Medulla oblongata (tissue), 1 donor: ENCODE measurements at regions not wholly inside any gene's neighbourhood (a gene's known extent, or its start where the extent isn't known, plus 50 kb on each side); places are given as distances from the start of the nearest gene placed in this dataset.
"Not testable (repeated sequence)": the region's sequence is repeated elsewhere in the genome, so short reads cannot be mapped to it uniquely, and the experiment has no call there.

ENCODE experiments used
- DNase-seq: peaks from one replicate; pipeline ENCODE4 v3.0.0-alpha.2; 2015; ENCODE audit errors: extremely low spot score

- no peak for DNase-seq
These were observed 285.4 kb upstream of the PMFBP1 start for GRCh38 chr16:72457243-72457940.

GRCh38 chr16:72455743-72456659 is 284.0 kb upstream of the PMFBP1 start:
- DNase-seq: no peak

- not testable (repeated sequence) for DNase-seq
These were observed 281.9 kb upstream of the PMFBP1 start for GRCh38 chr16:72453856-72454255.

- DNase-seq: no peak
These were observed 272.7 kb upstream of the PMFBP1 start for GRCh38 chr16:72444696-72445095.

- DNase-seq: no peak
These were observed 271.9 kb upstream of the PMFBP1 start for GRCh38 chr16:72443809-72444208.

GRCh38 chr16:72442385-72443158 is 270.6 kb upstream of the PMFBP1 start:
- DNase-seq: no peak

- no peak for DNase-seq
These were observed 265.9 kb upstream of the PMFBP1 start for GRCh38 chr16:72437891-72438290.

GRCh38 chr16:72434159-72434558 is 262.2 kb upstream of the PMFBP1 start:
- no peak for DNase-seq

- DNase-seq: no peak
These were observed 258.2 kb upstream of the PMFBP1 start for GRCh38 chr16:72430121-72430520.

GRCh38 chr16:72429671-72430081 is 257.7 kb upstream of the PMFBP1 start:
- DNase-seq: peak; percentile 43

GRCh38 chr16:72428681-72429376 is 256.9 kb upstream of the PMFBP1 start:
- DNase-seq: peak; percentile 93

GRCh38 chr16:72427783-72428331 is 255.9 kb upstream of the PMFBP1 start:
- peak; percentile 66 for DNase-seq

GRCh38 chr16:72427051-72427782 is 255.3 kb upstream of the PMFBP1 start:
- DNase-seq: peak; percentile 70

- peak; percentile 53 for DNase-seq
These were observed 254.4 kb upstream of the PMFBP1 start for GRCh38 chr16:72426386-72426785.

- DNase-seq: peak; percentile 82
These were observed 253.8 kb upstream of the PMFBP1 start for GRCh38 chr16:72425571-72426341.

GRCh38 chr16:72424757-72425156 is 252.8 kb upstream of the PMFBP1 start:
- peak; percentile 64 for DNase-seq

GRCh38 chr16:72422308-72422897 is 250.4 kb upstream of the PMFBP1 start:
- DNase-seq: no peak

- no peak for DNase-seq
These were observed 247.7 kb upstream of the PMFBP1 start for GRCh38 chr16:72419638-72420037.

- DNase-seq: no peak
These were observed 243.4 kb upstream of the PMFBP1 start for GRCh38 chr16:72415379-72415778.
